Omental fat pad (tissue), 3 donors: ENCODE measurements at regions not wholly inside any gene's neighbourhood (a gene's known extent, or its start where the extent isn't known, plus 50 kb on each side); places are given as distances from the start of the nearest gene placed in this dataset.

Experiments used
- ATAC-seq: fragments of 150-250 bp; one replicate; pipeline ENCODE4 v1.9.1; 2016; ENCODE audit warnings: mild to moderate bottlenecking, moderate library complexity; ENCODE audit not compliant: low FRiP score
- DNase-seq: peaks from one replicate; pipeline ENCODE4 v3.0.0-alpha.2; 2019; ENCODE audit warnings: low spot score
- TF ChIP-seq, protein P1 (sequence below), 3 donors: fragments of 450-650 bp; IDR thresholded peaks; one replicate each; pipeline ENCODE4 v1.5.1; 2016 to 2017; ENCODE audit warnings: antibody characterized with exemption in 3 of 3, mild to moderate bottlenecking in 3 of 3, moderate library complexity in 2 of 3

DNA sequence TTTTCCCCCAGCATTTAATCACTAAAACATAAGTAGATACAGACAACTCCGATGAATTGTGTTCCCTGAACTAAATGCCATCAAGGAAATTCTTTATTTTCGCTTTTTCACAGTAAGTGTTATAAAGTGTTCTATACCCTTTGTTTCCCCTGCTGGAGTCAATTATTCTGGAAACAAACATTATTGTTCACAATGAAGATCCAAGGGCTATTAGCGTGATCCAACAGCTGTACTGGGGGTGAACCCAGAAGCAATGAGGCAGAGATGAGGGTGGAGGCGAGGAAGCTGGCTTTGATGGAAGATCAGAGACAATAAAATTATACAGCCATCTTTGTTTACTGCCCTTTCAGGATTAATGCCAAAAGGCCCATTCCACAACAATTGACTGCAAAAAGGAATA is 250.3 kb upstream of the IGF1R start:
- TF ChIP-seq, protein P1, sequence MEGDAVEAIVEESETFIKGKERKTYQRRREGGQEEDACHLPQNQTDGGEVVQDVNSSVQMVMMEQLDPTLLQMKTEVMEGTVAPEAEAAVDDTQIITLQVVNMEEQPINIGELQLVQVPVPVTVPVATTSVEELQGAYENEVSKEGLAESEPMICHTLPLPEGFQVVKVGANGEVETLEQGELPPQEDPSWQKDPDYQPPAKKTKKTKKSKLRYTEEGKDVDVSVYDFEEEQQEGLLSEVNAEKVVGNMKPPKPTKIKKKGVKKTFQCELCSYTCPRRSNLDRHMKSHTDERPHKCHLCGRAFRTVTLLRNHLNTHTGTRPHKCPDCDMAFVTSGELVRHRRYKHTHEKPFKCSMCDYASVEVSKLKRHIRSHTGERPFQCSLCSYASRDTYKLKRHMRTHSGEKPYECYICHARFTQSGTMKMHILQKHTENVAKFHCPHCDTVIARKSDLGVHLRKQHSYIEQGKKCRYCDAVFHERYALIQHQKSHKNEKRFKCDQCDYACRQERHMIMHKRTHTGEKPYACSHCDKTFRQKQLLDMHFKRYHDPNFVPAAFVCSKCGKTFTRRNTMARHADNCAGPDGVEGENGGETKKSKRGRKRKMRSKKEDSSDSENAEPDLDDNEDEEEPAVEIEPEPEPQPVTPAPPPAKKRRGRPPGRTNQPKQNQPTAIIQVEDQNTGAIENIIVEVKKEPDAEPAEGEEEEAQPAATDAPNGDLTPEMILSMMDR (IDR thresholded peaks at IDR 0.05): no peak
- ATAC-seq (no peak), DNase-seq (no peak)

GRCh38 chr15:98398886-98399285 is 249.5 kb upstream of the IGF1R start:
- TF ChIP-seq, protein P1 (IDR thresholded peaks at IDR 0.05): no peak
- ATAC-seq (no peak), DNase-seq (no peak)

DNA sequence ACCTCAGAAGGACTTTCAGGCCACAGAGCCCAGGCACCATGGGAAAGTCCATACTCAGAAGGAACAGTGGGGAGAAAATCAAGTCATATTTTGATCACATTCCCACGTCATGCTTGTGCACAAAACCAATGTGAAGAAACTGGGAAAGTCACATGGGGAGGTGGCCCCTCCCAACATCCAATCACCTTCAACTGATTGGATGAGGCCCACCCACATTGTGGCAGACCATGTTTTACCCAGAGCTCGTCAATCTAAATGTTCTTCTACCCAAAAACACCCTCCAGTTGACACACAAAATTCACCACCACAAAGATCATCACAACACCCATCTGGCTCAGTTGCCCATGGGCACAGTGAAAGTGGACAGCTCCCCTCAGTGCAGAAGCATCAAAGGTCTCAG is 248.2 kb upstream of the IGF1R start:
- no peak for ATAC-seq
- DNase-seq: no peak
- TF ChIP-seq, protein P1 (IDR thresholded peaks at IDR 0.05): no peak

GRCh38 chr15:98401029-98401428 is 247.3 kb upstream of the IGF1R start:
- peak; percentile 72 for ATAC-seq
- TF ChIP-seq, protein P1 (IDR thresholded peaks at IDR 0.05): no peak
- DNase-seq: no peak

- TF ChIP-seq, protein P1 (IDR thresholded peaks at IDR 0.05): no peak
- ATAC-seq (no peak), DNase-seq (no peak)
These were observed 245.9 kb upstream of the IGF1R start for GRCh38 chr15:98402486-98402885.

DNA sequence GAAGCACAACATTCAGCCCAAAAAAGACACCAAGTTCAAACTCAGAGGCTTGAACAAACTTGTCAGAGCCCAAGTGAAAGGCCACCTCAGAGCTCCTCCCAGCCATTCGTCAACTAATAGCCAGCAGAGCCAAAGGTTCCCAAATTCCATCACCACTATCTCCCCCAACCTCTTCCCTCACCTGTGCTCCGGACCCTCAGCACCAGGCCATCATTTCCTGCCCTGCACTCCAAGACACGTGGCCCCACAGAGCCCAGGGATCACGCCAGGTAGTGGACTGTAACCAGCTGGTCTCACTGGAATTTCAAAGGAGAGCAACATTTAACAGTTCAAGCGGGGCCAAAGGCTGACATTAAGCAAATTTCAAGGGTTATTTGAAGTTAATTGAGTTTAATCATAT is 245.2 kb upstream of the IGF1R start:
- no peak for DNase-seq
- TF ChIP-seq, protein P1 (IDR thresholded peaks at IDR 0.05): no peak
- no peak for ATAC-seq

- DNase-seq (no peak), ATAC-seq (no peak)
- TF ChIP-seq, protein P1 (IDR thresholded peaks at IDR 0.05): no peak
These were observed 244.8 kb upstream of the IGF1R start for GRCh38 chr15:98403569-98403968.
